GM19238 (cell line): ENCODE measurements at regions not wholly inside any gene's neighbourhood (a gene's known extent, or its start where the extent isn't known, plus 50 kb on each side); places are given as distances from the start of the nearest gene placed in this dataset.

Source experiments
- DNase-seq: peaks from one replicate; pipeline ENCODE4 v3.0.0; 2011; ENCODE audit warnings: low spot score; ENCODE audit not compliant: insufficient read length

GRCh38 chr5:105506692-105507277 lies 1944.2 kb upstream of the NUDT12 start:
- DNase-seq, result no peak

DNA sequence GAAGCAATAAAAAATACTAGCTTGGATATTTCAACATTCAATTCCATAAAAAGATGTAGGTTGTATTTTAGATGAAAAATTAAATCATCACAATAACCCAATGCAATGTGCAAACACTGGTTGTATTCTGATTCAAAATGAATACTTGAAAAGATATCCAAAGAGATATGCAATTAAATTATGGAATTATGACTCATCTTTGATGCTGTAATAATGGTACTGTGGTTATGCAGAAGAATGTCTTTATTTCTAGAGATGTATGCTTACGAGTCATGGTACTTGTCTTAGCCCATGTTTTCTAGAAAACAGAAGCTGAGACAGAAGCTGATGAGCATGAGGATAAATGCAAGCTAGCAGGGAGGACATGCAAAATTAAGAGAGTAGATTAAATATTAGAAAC lies 1941.4 kb upstream of the NUDT12 start:
- DNase-seq, result no peak

GRCh38 chr5:105501315-105501714 lies 1938.7 kb upstream of the NUDT12 start:
- no peak for DNase-seq

DNA sequence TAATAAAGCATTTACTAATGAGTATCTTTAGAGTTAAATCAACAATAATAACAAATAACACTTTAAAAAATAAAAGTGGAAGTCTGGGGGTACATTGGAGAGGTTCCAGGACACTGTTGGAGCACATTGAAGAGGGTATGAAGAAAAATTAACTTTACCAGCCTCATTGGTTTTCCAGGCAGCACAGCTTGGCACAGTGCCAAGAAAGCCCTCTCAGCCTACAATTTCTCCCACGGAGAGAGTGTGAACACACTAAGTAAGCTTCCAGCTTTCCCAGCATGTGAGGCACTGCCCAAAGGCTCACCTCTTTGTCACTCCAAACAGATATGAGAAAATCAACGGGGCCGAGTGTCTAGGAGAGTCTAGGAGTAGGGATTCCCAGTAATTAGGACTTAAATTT lies 1912.8 kb upstream of the NUDT12 start:
- DNase-seq, result no peak

GRCh38 chr5:105462377-105462776 lies 1899.8 kb upstream of the NUDT12 start:
- no peak for DNase-seq

DNA sequence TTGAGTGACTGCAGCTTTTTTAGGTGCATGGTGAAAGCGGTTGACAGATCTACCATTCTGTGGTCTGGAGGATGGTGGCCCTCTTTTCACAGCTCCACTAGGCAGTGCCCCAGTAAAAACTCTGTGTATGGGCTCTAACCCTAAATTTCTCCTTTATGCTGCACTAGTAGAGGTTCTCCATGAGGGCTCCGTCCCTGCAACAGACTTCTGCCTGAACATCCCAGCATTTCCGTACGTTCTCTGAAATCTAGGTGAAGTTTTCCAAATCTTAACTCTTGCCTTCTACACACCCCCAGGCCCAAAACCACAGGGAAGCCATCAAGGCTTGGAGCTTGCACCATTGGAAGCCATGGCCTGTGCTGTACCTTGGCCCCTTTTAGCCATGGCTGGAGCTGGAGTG lies 1898.1 kb upstream of the NUDT12 start:
- DNase-seq, result no peak

DNA sequence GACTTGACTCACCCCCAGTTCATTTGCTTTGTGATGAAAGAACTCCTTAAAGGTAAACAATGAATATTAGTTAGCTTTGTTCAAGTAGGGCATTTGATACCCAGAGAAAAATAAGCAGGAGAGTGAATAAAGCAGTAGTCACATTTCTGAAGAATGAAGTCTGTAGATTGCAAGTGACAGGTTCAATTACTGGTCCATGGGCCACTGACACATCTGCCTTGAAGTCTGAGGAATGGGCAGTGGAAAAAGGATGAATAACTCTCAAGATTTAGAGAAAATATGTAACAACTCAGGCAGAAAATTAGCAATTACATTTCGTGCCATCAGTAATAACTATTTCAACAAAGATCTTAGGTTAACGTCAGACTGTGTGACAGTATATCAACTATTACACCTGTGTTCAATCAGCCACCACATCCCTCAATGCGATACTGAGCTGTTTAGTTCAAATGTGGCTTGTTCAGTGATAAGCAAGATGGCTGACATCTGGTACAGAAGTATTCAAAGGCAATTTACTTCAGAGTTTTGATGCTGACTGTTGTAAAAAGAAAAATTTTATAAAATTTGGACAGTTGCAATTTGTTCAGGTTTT lies 1890.7 kb upstream of the NUDT12 start:
- no peak for DNase-seq

GRCh38 chr5:105448271-105448670 lies 1885.7 kb upstream of the NUDT12 start:
- no peak for DNase-seq

GRCh38 chr5:105430516-105430915 lies 1867.9 kb upstream of the NUDT12 start:
- DNase-seq, result no peak

DNA sequence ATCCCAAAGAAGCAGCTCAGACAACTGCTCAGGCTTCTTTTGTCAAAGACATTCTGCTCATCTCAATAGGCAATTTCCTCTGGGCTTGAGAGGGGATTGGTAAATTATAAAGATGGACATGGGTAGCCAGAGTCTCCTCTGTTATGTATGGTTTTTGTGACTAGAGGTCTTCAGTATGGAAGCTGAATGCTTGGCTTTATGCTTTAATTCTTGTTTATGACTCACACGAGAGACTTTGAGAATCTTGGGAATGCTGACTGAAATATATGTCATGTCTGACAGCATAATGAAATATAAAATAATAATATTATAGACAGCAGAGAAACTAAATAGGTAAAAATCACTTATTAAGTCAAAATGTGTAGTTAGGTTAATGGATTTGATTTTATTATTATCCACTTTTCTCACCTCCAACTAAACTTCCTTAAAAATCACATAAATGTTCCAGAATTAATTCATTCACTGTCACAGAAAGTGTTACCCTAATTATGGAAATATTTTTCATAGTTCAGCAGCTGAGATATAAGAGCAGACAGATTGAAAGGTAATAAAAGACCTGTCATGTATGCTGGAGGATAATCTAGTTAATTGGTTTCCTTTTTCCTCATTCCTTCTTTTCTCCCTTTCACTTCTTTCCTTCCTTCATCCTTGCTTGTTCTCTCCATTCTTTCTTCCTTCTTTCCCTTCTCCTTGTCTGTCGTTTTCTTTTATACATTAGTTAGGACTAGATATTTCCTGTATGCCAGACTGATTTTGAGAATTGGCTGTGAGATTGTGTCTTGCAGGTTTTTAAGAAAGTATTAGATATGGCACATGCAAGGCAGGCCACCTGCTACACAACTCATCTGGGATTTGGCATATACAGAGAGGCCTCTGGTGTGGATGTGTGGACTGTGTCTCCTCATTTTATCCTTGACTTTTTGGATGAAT lies 1866.1 kb upstream of the NUDT12 start:
- DNase-seq, result no peak

- no peak for DNase-seq
These were observed 1851.5 kb upstream of the NUDT12 start for GRCh38 chr5:105414067-105414466.

DNA sequence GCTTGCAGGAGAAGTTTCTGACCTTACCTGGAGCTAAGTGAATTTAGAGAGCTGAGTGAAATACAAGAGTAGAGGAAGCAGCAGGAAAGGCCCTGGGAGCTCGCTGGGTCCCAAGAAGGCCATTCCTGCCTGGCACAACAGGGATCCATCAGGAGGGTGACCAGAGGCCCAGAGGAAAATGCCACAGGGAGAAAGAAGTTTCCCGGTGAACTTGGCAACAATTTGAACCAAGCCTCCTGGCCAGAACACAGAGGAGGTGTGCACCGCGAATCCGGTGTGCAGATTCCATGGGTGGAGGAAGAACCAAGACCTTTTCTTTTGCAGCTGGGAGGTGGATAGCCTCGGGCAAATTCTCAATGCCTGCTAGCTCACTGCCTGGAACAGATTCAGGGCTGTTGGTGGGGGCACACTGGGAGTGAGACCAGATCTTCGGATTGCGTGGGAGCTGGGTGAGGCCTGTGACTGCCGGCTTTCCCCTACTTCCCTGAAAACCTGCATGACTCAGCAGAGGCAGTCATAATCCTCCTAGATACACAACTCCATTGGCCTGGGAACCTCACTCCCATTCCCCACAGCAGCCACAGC lies 1850.9 kb upstream of the NUDT12 start:
- DNase-seq, result no peak

- DNase-seq, result no peak
These were observed 1847.1 kb upstream of the NUDT12 start for GRCh38 chr5:105409695-105410094.

DNA sequence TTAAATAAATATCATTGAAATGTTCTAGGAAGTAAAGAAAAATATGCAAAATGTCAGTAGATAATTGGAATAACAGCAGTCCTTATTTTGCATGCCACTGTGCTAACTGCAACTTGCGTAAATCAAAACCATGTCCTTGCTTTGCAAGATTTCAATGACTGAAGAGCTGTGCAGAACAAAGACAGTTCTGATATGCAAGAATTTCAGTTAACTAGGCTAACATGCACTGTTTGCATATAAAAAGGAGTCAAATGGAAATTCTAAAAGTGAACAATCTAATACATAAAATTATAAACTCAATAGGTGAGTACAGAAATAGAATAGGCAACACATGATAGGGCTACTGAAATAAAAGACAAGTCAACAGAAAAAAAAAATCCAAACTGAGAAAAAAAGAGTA lies 1844.6 kb upstream of the NUDT12 start:
- DNase-seq, result no peak

GRCh38 chr5:105397749-105398148 lies 1835.2 kb upstream of the NUDT12 start:
- no peak for DNase-seq

DNA sequence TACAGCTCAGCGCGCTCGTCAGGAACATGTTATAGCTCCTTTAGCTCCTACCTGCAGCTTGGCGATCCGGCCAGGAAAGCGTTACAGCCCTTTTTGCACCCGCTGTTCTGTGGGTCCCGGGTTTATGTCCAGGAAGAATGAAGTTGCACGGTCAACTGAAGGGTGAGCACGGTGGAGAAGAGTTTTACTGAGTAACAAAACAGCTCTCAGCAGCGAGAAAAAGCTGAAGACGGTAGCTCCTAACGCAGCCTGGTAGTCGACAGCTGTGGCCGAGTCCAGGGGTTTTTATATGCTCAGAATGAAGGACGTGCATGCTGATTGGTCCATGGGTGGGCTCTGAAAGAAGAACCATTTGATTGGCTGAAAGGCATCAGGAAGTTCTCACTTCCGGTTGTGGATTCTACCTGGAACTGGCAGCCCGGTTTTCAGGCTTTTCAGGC lies 1830.1 kb upstream of the NUDT12 start:
- DNase-seq, result no peak

GRCh38 chr5:105392122-105392709 lies 1829.6 kb upstream of the NUDT12 start:
- DNase-seq, result no peak

DNA sequence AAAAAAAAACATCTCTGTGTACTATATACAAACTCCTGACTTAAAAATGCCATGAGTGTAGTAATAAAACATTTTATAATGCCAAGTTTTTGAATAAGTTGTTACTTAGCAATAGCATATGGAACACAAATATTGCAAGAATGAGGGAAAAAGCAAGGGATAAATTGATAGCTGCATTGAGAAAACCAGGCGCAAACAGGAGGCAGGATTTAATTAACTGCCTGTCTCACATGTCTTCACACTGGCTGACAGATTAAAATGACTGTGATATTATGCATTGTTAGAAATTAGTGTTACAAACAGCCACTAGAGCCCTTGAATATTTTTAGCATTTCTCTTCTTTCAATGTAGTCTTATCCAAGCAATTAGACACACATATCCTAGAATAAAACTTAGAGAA lies 1817.5 kb upstream of the NUDT12 start:
- no peak for DNase-seq

- no peak for DNase-seq
These were observed 1808.6 kb upstream of the NUDT12 start for GRCh38 chr5:105371169-105371568.

DNA sequence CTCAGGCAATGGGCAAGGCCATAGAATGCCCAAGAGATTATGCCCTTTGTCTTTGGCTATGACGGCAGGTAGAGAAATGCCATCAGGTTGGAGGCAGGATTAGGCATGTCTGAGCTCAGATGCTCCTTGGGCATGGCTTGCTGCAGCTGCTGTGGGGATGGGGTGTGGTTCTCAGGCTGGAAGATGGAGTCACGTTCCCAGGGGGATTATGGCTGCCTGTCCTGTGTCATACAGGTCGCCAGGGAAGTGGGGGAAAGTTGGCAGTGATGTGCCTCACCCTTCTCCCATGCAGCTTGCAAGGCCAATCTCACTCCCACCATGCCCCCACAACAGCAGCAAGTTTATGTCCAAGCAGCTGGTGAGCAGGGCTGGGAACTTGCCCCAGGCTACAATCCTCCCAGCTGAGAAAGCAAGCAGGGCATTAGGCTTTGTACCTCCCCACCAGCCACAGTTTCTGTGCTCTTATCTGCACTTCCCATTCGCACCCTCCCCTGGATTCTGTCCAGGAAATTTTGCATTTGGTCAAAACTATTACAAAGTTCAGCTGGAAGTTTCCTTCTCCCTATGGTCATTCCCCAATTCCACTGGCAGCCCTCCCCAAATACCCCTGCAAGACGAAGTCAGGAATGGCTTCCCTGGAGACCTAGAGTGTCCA lies 1788.0 kb upstream of the NUDT12 start:
- no peak for DNase-seq

GRCh38 chr5:105331558-105331957 lies 1769.0 kb upstream of the NUDT12 start:
- DNase-seq, result no peak
